ENCODE measurements at regions not wholly inside any gene's neighbourhood (a gene's known extent, or its start where the extent isn't known, plus 50 kb on each side); places are given as distances from the start of the nearest gene placed in this dataset.
"Not testable (repeated sequence)": the region's sequence is repeated elsewhere in the genome, so short reads cannot be mapped to it uniquely, and the experiment has no call there.

DNA sequence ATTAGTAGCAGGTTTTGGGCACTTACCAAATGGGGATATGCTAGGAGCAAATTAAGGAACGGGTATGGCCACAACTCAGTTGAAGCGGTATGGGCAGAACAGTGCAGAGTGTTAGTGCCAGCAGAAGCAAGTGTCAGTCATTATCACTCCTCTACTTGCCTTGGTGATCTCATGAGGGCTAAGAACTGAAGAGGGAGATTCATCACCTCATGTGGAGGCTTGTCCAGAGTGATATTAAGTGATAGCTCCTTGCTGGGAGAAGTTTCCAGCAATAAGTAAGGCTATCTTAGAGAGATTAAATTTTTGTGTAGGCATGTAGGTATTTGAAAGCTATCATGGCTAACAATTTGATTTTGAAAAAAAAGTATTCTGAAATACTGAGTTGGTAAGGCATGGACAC, 615.4 kb upstream of the SMIM31 start:
- H3K9me3 Mint-ChIP-seq: peaks cover 23% of the 10 kb centered on the region
- no peak for TF ChIP-seq CTCF (conservative IDR thresholded peaks at IDR 0.05)
- Histone ChIP-seq H3K36me3 (ENCODE audit: control insufficient read depth, insufficient read depth, low read length) (no peaks in the 10 kb centered on the region), H3K9ac (ENCODE audit: extremely low read depth, low read length, poor library complexity, severe bottlenecking) (no peak overlapping the region), H3K4me1 (ENCODE audit: control insufficient read depth, insufficient read depth, low read length) (no peaks in the 10 kb centered on the region), H3K27me3 (ENCODE audit: control insufficient read depth, insufficient read depth, low read length, poor library complexity, severe bottlenecking) (no peaks in the 10 kb centered on the region), H3K9me3 (ENCODE audit: control insufficient read depth, low read length) (peaks cover 17% of the 10 kb centered on the region), H3K27ac (ENCODE audit: low read depth, low read length) (no peak overlapping the region), H3K4me3 (ENCODE audit: low read length) (no peak overlapping the region)
- peaks cover 1% of the 10 kb centered on the region for H3K36me3 Mint-ChIP-seq (ENCODE audit: low read depth)
- H3K4me1 Mint-ChIP-seq: no peaks in the 10 kb centered on the region
- H3K4me3 Mint-ChIP-seq: no peak overlapping the region
- no peaks in the 10 kb centered on the region for H3K27me3 Mint-ChIP-seq (ENCODE audit: insufficient read depth)
- DNase-seq: no peak
- 91 to 92% methylated on average over 2 of the region's 2 CpGs for WGBS, 2 experiments (ENCODE audit: insufficient coverage in 1 of 2, insufficient read length in 1 of 2)
- no peak overlapping the region for H3K27ac Mint-ChIP-seq

- H3K4me1 Mint-ChIP-seq: no peaks in the 10 kb centered on the region
- WGBS, 2 experiments (ENCODE audit: insufficient coverage in 1 of 2, insufficient read length in 1 of 2): 93% methylated on average over 1 of the region's 1 CpG; no CpG with 5 or more reads in 1 of the 2 experiments
Observed at GRCh38 chr4:164139291-164139690, 614.6 kb upstream of the SMIM31 start.

DNA sequence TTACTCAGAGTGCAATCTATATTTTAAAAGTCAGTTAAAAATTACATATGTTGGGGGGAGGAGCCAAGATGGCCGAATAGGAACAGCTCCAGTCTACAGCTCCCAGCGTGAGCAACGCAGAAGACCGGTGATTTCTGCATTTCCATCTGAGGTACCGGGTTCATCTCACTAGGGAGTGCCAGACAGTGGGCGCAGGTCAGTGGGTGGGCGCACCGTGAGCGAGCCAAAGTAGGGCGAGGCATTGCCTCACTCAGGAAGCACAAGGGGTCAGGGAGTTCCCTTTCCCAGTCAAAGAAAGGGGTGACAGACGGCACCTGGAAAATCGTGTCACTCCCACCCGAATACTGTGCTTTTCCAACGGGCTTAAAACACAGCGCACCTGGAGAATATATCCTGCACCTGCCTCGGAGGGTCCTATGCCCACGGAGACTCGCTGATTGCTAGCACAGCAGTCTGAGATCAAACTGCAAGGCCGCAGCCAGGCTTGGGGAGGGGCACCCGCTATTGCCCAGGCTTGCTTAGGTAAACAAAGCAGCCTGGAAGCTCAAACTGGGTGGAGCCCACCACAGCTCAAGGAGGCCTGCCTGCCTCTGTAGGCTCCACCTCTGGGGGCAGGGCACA, 612.1 kb upstream of the SMIM31 start:
- 88 to 96% methylated on average over 10 to 20 of the region's 20 CpGs for WGBS, 2 experiments (ENCODE audit: insufficient coverage in 1 of 2, insufficient read length in 1 of 2)
- H3K27ac Mint-ChIP-seq; H3K4me3 Mint-ChIP-seq; H3K36me3 Mint-ChIP-seq (ENCODE audit: low read depth); H3K27me3 Mint-ChIP-seq (ENCODE audit: insufficient read depth); H3K9ac ChIP-seq (ENCODE audit: extremely low read depth, low read length, poor library complexity, severe bottlenecking); H3K4me3 ChIP-seq (ENCODE audit: low read length); H3K4me1 ChIP-seq (ENCODE audit: control insufficient read depth, insufficient read depth, low read length); H3K27me3 ChIP-seq (ENCODE audit: control insufficient read depth, insufficient read depth, low read length, poor library complexity, severe bottlenecking); H3K27ac ChIP-seq (ENCODE audit: low read depth, low read length); H3K36me3 ChIP-seq (ENCODE audit: control insufficient read depth, insufficient read depth, low read length); DNase-seq; H3K4me1 Mint-ChIP-seq: not testable (repeated sequence)
- peaks cover 17% of the 10 kb centered on the region for H3K9me3 ChIP-seq (ENCODE audit: control insufficient read depth, low read length)
- H3K9me3 Mint-ChIP-seq: peaks cover 26% of the 10 kb centered on the region

More at GRCh38 chr4:164139291-164139690, 614.6 kb upstream of the SMIM31 start:
- Mint-ChIP-seq H3K27me3 (ENCODE audit: insufficient read depth) (no peaks in the 10 kb centered on the region), H3K36me3 (ENCODE audit: low read depth) (peaks cover 3% of the 10 kb centered on the region), H3K9me3 (peaks cover 25% of the 10 kb centered on the region), H3K4me3 (no peak overlapping the region), H3K27ac (no peak overlapping the region)
- Histone ChIP-seq H3K9me3 (ENCODE audit: control insufficient read depth, low read length) (peaks cover 17% of the 10 kb centered on the region), H3K27ac (ENCODE audit: low read depth, low read length) (no peak overlapping the region), H3K27me3 (ENCODE audit: control insufficient read depth, insufficient read depth, low read length, poor library complexity, severe bottlenecking) (no peaks in the 10 kb centered on the region), H3K36me3 (ENCODE audit: control insufficient read depth, insufficient read depth, low read length) (no peaks in the 10 kb centered on the region), H3K4me1 (ENCODE audit: control insufficient read depth, insufficient read depth, low read length) (no peaks in the 10 kb centered on the region), H3K4me3 (ENCODE audit: low read length) (no peak overlapping the region), H3K9ac (ENCODE audit: extremely low read depth, low read length, poor library complexity, severe bottlenecking) (no peak overlapping the region)
- TF ChIP-seq CTCF (conservative IDR thresholded peaks at IDR 0.05): no peak
- no peak for DNase-seq

- peaks cover 20% of the 10 kb centered on the region for H3K9me3 ChIP-seq (ENCODE audit: control insufficient read depth, low read length)
- H3K9me3 Mint-ChIP-seq: peaks cover 8% of the 10 kb centered on the region
- H3K4me1 Mint-ChIP-seq: peaks cover 15% of the 10 kb centered on the region
Observed at GRCh38 chr4:164154416-164154815, 599.5 kb upstream of the SMIM31 start.

More at GRCh38 chr4:164154416-164154815, 599.5 kb upstream of the SMIM31 start:
- Histone ChIP-seq H3K27me3 (ENCODE audit: control insufficient read depth, insufficient read depth, low read length, poor library complexity, severe bottlenecking) (no peaks in the 10 kb centered on the region), H3K36me3 (ENCODE audit: control insufficient read depth, insufficient read depth, low read length) (peaks cover 7% of the 10 kb centered on the region), H3K27ac (ENCODE audit: low read depth, low read length) (no peak overlapping the region), H3K4me3 (ENCODE audit: low read length) (no peak overlapping the region), H3K4me1 (ENCODE audit: control insufficient read depth, insufficient read depth, low read length) (peaks cover 4% of the 10 kb centered on the region), H3K9ac (ENCODE audit: extremely low read depth, low read length, poor library complexity, severe bottlenecking) (no peak overlapping the region)
- DNase-seq: no peak
- Mint-ChIP-seq H3K27ac (no peak overlapping the region), H3K4me3 (no peak overlapping the region), H3K27me3 (ENCODE audit: insufficient read depth) (no peaks in the 10 kb centered on the region), H3K36me3 (ENCODE audit: low read depth) (peaks cover 4% of the 10 kb centered on the region)
- TF ChIP-seq CTCF (conservative IDR thresholded peaks at IDR 0.05): no peak
- 95% methylated on average over 4 of the region's 4 CpGs; no CpG with 5 or more reads in 1 of the 2 experiments for WGBS, 2 experiments (ENCODE audit: insufficient coverage in 1 of 2, insufficient read length in 1 of 2)
